GM21528 (cell line): ENCODE measurements at regions not wholly inside any gene's neighbourhood (a gene's known extent, or its start where the extent isn't known, plus 50 kb on each side); places are given as distances from the start of the nearest gene placed in this dataset.
"Not testable (repeated sequence)": the region's sequence is repeated elsewhere in the genome, so short reads cannot be mapped to it uniquely, and the experiment has no call there.

Experiments
- ATAC-seq: cut with Tn5 transposase; IDR thresholded peaks from one replicate; pipeline ENCODE4 v1.9.1; 2021; ENCODE audit warnings: mild to moderate bottlenecking, moderate library complexity; ENCODE audit not compliant: unreplicated experiment, low FRiP score

DNA sequence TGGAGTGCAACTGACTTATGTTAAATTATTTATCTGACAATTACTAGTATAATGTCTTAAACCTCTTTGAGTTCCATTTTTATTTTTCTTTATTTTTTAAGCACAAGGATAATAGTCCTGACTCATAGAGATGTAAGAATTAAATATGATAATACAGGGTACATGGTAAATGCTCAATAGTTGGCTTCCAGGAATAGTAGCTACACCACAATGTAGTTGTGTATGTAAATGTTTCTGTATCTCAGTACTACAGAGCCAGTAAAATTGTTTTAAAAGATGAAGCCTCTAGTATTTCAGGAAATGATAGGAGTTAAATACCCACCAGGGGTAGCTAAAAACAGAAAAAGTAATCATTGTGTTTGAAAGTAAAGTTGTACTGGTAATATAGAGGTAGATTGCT, 487.4 kb upstream of the IRAK1BP1 start:
- no peak for ATAC-seq

DNA sequence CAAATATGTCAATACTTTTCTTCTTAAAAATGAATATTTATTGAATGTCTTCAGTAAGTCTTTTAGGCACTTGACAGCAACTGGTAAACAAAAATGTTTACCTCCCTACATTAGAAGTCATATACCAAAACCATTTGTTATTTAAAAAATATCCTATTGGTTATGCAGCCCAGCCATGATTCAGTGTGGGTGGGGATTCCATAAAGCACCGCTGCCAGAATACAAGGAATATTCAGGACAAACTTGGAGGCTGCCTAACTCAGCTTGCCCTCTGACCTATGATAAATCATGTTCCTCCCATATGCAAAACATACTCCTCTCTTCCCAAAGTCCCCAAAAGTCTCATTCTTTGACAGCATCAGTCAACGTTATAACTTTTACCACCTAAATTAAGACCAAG, 486.8 kb upstream of the IRAK1BP1 start:
- ATAC-seq = no peak

DNA sequence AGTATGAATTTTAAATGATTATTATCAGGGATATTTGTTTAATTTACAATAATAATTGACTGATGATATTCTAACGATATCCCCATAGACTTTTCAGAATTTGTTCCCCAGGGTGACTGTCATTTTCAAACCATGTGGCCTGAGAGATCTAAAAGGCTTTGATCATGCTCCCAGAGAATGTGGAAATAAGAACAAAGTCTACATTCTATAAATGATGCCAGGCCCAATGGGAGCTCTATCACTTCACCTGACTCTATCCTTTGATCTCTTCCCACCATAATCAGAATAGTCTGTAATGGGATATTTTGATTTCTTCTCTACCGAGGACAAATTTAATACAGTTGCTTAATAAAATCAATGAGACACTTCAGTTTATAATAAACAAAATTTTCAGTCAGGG, 483.4 kb upstream of the IRAK1BP1 start:
- no peak for ATAC-seq

DNA sequence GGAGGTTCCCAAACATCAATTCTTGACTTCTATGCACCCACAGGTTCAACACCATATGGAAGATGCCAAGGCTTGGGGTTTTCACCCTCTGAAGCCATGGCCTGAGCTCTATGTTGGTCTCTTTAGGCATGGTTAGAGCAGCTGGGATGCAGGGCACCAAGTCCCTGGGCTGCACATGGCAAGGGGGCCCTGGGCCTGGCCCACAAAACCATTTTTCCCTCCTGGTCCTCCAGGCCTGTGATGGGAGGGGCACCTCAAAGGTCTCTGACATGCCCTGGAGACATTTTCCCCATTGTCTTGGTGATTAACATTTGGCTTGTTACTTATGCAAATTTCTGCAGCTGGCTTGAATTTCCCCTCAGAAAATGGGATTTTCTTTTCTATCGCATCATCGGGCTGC, 480.5 kb upstream of the IRAK1BP1 start:
- not testable (repeated sequence) for ATAC-seq

DNA sequence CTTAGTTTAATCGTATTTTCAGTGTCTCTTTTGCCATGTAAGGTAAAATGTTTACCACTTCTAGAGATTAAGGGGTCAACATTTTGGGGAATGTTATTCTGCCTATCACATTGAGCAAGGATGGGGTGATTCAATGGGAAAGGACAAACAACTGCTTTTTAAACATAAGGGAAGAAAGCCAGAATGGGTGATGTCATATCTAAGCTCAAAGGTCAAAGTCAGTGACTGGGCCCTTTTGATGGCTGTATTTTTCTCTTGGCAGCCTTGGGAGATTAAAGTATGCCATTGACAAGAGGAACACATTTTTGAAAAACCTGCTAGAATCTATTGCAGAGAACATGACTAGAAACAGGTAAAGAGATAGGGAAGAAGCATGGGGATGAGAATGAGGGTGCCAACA, 477.3 kb upstream of the IRAK1BP1 start:
- no peak for ATAC-seq

DNA sequence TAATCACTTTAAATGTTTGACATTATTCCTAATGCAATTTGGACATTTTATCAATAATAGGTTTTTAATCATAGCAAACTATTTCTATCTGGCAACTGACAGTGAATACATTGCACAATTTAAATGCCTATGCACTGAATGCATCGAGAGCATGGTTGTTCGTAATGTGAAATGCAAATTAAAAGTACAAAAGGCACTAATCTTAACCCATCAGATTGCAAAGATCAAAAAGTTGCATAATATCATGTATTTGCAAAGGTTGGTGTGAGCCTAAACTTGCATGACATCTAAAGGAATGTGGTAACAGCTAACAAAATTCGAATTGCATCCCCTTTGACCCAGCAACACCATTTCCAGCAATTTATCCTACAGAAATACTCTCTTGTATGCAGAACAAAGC, 469.9 kb upstream of the IRAK1BP1 start:
- no peak for ATAC-seq

DNA sequence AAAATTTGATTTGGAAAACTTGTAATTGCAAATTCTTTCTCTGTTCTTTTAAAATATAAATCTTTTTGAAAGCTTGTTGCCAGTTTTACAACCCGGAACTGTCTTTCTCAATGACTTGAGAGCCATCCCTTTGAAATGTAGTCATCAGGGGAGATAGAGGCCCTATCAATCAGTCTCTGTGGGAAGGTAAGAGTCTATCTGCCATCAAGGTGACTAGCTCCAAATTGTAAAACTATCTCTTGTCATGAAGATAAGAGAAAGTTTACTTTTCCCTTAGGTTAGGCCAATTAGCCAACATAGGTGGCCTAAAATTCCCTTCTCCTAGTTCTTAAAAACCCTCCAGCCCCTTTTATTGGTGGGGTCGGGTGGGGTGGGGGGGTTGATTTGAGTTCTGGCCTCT, 469.1 kb upstream of the IRAK1BP1 start:
- ATAC-seq = no peak

DNA sequence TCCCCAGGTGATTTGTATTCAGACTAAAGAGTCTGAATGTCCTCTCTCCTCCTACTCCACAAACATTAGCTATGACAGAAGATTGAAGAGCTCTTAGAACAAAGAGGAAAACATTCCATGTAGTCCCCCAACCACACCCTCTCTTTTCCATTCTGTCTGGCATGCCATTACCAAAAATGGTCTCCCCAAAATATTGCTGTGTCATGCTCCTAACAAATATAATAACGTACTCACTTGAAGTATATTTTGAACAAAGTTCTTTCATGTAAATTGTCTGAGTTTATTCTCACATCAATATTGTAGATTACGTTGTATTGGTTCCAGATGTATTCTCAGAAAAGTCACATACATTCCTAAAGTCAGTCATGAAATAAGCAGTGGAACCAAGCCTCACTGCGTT, 467.3 kb upstream of the IRAK1BP1 start:
- no peak for ATAC-seq

DNA sequence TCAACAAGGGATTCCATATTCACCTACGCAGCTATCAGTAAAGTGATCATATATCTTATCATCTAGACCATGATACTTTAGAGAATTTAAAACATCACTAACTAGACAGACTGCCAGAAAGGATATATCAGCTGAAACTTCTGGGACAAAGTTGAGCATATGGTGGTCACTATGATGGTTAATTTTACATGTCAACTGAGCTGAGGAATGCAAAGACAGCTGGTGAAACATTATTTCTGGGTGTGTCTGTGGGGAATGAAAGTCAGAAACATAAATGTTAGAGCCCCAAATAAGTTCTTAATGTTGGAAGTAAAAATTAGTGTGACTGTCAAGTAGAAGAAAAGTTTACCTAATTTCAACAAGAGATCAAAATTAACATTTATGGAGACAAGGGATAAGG, 440.0 kb upstream of the IRAK1BP1 start:
- no peak for ATAC-seq

DNA sequence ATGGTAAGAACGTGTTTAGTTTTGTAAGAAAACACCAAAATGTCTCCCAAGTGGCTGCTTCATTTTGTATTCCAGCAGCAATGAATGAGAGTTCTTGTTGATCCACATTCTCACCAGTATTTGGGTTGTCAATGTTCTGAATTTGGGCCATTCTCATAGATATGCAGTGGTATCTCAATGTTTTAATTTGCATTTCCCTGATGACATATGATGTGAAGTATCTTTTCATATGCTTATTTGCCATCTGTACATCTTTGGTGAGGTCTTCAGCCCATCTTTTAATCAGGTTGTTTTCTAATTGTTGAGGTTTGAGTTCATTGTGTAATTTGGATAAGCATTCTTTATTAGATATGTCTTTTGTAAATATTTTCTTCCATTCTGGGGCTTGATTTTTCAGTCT, 436.8 kb upstream of the IRAK1BP1 start:
- no peak for ATAC-seq

DNA sequence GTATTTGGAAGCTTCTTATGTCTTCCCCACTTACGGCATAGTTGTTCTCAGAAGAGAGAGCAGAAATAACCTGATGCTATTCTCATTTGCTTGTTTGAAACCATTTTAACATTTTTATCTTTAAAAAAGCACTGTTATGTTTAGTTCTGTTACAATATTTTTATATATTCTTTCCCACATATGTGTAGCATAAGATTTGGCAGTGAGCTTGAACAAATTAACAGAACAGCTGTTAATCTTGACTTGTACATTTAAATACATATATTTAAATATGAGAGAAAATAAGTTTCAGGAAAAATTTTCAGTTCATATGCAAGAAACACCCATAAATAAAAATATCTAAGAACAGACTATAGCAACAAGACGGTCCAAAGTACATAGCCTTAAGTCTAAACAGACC, 431.7 kb upstream of the IRAK1BP1 start:
- no peak for ATAC-seq

DNA sequence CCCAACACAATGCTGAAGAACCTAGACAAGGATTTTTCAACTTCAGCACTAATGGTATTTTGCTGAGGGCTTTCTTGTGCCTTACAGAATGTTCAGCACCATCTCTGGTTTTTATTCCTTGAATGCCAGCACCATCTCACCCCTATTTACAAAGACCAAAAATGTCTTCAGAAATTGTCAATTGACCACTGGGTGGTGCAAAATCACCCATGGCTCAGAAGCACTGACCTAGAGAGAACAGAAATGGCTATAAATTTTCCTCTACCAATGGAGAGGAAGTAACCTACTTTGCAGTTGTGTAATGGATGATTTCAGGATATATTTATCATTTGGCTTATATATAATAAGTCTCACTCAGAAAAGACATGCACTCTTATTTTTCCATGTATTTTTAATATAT, 431.0 kb upstream of the IRAK1BP1 start:
- ATAC-seq = no peak

DNA sequence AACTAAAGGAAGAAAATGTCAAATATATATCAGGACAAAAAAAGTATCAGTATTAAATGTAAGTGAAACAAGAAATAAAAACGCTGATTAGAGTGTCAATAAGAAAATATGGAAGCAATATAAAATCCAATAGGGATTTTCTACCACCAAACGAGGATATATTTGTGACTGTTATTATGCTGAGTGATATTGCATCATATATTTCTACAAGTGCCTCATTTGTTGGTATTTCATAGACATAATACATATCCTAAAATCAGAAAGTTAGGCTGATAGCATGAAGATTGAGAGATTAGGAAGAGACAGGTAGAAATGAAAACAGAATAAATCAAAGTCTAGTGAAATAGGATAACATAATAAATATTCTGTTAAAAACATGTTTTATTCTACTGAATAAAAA, 429.2 kb upstream of the IRAK1BP1 start:
- no peak for ATAC-seq

DNA sequence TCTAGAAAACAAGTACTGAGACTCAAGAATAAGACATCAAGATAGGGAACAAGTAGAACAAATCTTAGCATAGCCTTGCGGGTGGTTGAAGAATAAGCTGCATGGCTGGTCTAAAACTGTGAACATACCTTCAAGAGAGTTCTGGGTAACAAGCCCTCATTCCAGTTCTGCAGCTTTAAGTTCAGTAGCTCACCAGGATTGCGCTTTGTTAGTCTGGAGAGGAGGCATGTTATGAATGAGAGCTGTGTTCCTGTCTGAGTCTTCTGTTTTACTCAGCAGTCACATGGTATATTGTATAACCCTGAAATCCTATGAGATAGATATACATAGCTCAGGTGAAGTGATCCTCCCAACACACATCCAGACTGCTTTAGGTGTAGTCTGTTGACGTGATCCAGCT, 406.6 kb upstream of the IRAK1BP1 start:
- ATAC-seq = no peak

DNA sequence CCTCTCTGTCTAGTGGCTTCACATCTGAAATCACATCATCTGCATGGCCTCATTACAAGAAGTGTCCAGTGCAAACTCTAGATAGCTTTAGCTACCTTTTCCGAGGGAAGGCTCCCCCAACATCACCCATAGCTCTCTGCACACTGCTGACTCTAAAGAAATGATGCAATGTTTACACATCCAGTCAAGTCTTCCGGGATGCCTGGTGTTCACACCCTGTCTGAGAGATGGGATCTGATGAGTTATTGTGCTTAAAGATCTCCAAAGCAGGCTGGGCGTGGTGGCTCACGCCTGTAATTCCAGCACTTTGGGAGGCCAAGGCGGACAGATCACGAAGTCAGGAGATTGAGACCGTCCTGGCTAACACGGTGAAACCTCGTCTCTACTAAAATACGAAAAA, 404.6 kb upstream of the IRAK1BP1 start:
- ATAC-seq = no peak

DNA sequence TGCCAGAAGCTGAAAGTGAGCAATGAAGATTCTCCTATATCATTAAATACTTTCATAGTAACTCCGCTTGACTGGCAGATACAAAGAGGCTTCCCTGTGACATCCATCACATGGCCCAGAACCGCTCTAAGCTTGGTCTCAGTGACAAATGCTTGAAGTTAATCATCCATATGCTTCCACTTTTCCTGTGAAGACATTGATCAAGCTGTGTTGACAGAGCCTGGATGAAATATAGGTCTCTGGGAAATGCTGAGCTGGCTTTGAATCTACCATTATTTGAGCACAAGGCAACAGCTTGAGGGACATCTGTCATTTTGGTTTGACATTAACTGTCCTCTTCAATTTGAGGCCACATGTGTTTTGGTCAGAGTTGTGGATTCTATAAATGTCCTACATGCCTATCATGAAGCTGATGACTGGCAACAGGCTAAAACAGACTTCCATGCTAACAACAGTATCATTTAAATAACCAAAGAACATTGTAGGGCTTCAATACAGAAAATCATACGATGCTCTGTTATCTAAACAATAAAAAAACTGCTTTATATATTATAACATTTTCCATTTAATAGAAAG, 402.2 kb upstream of the IRAK1BP1 start:
- no peak for ATAC-seq

DNA sequence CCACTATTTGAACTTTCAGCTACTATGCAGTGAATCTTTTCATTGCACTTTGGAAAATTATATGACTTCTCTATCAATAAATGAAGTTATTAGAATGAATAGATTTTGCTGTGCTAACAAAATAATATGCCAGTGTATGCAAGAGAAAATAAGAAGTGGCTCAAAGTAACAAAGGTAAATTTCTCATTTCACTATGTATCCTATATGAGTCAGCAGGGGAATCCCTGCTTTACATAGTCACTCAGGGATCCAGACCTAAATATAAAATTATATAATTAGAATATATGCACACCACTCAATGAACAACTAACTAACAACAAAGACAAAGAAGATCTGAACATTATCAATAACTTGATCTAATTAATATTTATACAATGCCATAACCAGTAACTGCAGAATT, 390.8 kb upstream of the IRAK1BP1 start:
- ATAC-seq = no peak

DNA sequence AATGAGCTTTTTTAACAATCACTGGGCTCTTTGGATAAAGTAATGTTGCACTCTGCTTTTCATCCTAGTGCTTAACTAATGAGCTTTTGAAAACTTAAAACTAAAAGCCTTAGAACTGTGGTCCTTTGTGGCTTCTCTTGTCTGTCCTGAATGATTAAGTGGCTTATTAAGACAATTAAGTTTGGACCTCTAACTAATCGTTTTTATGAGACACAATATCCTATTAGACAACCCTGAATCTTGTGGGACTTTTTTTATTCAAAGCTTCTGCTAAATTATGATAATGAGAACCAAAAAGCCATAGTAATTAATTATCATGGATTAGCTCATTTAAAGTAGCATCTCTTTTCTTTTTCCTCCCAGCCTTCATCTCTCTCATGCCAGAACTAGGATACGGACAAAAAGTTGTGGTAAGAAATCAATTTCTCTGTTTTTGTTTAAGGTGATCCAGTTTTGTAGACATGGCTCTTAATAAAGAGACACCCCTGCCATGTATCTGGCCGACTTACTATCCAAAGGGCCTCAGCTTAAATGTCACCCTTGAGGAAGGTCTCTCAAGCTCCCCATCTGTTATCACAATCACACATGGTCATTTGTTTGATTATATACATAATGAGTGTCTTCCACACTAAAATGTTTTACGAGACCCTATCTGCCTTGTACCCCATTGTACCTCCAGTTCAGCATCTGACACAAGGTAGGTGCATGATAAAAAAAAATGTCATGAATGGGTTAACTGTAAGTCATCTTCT, 384.4 kb upstream of the IRAK1BP1 start:
- ATAC-seq = no peak

DNA sequence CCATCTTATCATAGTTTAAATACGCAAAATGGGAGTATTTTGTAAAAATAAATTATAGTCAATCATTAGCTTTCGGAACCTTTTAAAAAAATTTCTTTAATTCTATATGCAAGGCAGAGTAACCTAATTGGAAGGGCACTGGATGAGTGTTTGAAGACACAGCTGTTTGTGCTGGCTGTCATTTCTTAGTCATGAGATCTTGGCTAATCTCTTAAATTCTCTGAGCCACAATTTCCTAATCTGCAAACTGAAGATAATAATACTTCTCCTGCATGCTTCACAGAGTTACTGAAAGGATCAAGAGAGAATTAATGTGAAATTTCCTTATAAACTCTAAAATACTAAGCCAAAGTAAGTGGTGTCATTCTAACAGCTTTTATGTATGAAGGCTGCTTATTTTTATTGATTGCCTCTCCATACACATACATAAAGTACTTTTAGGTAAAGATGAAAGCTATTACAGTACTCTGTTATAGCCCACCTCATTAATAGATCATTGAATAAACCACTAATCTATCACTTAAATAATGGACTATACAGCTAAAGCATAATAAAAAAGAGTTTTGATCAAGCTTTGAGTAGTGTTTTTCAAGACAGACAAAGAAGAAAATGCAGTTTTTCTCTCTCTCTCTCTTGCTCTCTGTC, 383.7 kb upstream of the IRAK1BP1 start:
- no peak for ATAC-seq

DNA sequence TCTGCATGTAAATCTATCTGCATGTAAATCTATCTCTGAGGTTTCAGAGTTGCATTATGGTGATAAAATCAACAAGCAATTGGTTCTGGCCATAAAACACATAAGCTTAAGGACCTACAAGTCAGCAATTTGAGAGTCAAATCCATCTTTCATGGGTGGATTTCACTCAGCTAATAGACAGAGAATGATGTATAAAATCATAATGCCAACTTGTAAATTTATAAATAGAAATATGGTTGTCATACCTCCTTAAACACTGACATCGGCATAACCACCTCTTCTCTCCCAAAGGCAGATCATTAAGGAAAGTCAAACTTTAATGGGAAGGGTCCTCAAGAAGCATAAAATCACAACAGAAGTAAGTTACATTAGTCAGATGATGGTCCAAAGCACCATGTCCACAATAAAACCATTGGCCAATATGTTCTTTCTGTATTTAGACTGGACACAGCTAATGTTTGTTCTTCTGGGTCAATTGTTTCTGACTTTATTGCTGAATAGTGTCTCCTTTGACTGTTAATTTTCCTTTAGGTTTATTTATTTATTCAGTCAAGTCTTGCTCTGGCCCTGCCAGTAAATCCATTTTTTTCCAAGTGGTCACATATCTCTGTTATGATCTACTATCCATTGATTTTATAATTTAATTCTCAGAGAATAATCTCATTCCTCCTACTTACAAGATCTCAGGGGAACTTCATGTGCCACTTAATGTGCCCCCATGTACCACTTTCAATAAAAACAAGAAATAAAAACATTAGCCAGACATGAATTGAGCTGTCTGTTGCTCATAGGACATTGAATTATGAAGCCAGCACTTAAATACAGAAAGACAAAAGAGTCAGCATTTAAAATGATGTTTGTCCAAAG, 382.9 kb upstream of the IRAK1BP1 start:
- ATAC-seq = no peak

DNA sequence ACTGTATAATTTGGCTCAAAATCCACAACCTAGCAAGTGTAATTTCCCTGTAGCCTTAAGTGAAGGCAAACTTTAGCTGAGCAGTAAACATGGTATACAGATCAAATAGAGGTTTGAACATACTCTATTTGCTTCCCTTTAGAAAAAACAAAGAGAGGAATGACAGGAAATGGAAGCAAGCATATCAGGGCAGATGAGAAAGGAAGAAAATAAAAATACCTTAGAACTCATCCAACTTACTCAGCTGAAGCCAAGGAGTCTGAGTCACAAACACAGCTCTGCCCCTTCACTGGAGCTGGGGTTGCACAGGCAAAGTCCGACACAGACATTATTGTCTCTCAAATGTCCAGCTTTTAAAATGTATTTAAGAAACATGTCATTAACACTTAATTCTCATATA, 379.9 kb upstream of the IRAK1BP1 start:
- no peak for ATAC-seq
